Activated naive CD4-positive, alpha-beta T cell treated with anti-CD3 and anti-CD28 coated beads, Interleukin-2, amount 50 U/mL, for 16 hours (primary cell): ENCODE measurements at regions not wholly inside any gene's neighbourhood (a gene's known extent, or its start where the extent isn't known, plus 50 kb on each side); places are given as distances from the start of the nearest gene placed in this dataset.

Source experiments
- DNase-seq: peaks from one replicate; pipeline ENCODE4 v3.0.0-alpha.2; 2020

- DNase-seq = no peak
Measured at GRCh38 chr6:105509506-105510331, 106.8 kb upstream of the PREP start.

DNA sequence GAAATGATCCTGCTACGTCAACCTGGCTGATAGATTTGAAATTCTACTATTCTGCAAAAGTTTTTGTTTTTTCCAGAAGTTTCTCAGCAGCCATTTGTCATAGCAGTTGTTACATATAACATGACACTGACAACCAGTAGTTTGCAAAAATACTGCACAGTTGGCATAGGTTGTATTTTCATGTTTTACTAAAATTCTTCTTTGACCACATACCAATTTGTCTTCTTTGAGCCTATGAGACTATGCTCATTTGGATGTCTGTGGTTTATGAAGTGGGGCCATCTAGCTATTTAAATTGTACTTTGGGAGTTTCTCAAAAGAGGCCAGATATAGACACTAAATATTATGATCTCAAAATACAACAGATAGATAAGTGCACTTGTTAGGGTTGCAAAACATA lies 104.9 kb upstream of the PREP start:
- DNase-seq = no peak

GRCh38 chr6:105504706-105505105 lies 101.8 kb upstream of the PREP start:
- DNase-seq = no peak

- DNase-seq = no peak
Measured at GRCh38 chr6:105503641-105504040, 100.8 kb upstream of the PREP start.

DNA sequence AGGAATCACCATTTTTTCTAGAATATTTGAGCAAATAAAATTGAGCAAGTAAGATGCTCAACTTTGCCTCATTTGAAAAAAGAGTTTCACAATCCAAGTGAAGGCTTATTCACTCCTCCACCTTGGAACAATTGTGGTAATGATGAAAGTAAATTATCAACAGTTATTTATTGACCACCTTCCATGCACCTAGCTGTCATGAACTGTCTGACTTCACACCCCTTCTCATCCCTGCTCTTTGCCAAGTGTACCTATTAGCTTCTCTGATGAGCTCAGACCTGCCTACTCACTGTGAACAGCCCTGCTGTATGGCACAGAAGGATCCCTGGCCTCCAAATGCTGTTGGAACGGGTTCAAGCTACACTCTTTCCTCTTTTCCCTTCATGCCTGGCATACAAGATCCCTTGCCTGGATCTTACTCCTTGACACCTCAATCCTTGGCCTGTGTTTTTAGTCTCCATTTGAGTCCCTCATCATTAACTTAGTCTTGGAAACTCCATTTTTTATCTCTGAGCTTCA lies 99.0 kb upstream of the PREP start:
- no peak for DNase-seq

GRCh38 chr6:105501246-105501645 lies 98.4 kb upstream of the PREP start:
- no peak for DNase-seq

DNA sequence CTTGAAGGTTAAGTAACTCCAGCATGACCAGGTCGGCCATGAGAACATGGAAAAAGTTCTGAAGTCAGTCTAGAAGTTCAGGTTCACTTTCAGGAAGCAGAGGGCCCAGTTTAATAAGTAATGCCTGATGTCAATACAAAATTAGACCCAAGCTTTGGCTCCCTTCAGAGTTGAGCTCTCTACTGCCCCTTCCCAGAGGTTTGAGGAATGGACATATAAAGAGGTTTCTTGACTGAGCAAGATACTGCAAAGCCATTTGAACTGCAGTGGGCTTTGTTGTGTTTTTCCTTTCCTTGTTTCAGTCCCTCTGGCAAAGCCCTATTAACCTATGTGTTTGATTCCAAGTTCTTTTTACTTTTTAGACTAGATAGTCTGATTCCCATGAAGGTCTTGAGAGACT lies 97.8 kb upstream of the PREP start:
- no peak for DNase-seq

- DNase-seq = no peak
Measured at GRCh38 chr6:105499931-105500330, 97.0 kb upstream of the PREP start.

GRCh38 chr6:105499136-105499870 lies 96.4 kb upstream of the PREP start:
- no peak for DNase-seq

DNA sequence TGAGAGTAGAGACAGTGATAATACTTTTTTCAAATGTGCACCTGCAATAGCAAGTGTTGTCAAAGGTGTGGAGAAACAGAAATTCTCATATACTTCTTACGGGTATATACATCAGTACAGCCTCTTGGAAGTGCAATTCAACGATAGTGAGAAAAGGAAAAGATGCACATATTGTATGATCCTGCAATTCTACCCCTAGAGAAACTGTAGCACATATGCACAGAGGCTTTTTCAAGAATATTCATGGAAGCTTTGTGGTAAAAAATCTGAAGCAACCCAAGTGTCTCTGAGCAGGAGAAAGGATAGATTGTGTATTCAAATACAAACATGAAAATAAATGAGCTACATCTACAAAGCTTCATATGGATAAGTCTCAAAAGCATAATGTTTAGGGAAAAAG lies 94.7 kb upstream of the PREP start:
- DNase-seq = no peak

DNA sequence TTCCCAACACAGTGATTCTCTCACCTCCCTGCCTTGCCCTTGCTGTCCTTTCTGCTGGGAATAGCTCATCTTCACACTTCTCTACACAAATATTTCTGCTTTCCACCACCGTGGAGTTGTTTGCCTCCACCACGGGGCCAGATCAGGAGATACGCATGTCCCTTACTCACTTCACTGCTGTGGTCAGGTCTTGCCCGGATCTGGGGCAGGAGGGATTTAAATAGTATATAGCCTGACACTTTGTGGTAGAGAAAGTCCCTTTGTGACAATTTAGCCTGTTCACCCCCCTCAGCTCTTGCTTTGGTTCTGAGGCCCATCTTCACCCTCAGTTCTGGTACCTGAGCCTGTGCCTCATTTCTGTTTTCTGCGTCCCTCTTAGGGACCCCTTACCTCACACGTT lies 92.6 kb upstream of the PREP start:
- no peak for DNase-seq

DNA sequence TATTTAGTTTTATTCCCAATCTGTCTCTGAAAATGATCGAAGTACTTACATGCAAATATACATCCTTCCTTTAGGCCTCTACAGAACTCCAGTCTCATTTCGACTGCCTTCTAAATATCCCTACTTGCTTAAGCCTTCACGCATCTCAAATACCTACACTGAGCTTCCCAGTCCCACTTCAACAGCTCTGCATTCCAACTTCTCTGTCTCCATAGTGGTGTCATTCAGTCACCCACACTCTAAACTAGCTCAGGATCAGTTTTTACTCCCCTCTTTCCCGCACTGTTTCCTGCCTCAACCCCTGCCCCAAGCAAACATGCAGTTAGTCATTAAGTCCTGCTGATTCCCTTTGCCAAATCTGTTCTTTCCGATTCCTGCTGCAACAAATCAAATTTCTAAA lies 91.8 kb upstream of the PREP start:
- no peak for DNase-seq

- DNase-seq = no peak
Measured at GRCh38 chr6:105493736-105494135, 90.9 kb upstream of the PREP start.

DNA sequence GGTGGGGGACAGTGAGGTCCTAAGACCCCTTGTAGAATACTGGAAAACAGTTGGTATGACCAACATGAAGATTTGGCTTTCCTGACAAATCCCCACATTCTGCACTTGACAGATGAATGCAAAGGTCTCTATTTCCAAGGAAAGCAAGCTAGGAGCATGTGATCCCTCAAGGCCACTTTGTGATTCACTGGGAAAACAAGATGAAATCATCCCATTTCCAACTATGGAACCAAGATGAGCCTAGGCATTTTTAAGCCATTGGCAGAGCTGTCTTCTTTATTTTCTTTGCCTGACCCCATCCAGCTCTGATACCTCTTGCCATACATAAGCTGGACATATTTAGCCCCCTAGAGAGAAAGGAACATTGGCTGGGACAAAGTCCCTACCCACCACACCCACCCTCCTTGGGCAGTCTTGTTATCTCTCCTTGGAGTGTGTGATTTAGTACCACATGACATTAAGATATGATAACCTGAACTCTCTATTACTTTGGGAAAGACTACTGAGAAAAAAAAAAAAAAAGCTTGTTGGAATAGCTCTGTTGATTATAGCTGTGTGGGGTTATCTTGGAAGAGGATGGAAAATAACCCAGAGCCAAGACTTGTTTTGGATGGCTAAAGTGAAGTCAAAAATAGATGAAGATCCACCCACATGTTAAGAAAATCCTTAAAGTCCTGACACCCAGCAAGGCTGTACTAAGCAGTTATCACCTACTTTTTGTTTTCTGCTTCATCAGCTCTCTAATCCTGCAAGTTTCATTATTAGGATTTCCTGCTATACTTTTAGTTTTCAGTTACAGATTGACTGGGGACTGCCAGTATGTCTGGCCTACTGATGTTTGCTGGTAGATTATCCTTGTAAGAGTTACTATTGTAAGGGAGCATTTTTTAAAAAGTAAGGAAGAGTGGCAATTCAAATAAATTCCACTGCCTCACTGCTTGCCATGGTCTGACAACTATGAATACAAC lies 90.1 kb upstream of the PREP start:
- DNase-seq = no peak

- DNase-seq = no peak
Measured at GRCh38 chr6:105489216-105489530, 86.3 kb upstream of the PREP start.

DNA sequence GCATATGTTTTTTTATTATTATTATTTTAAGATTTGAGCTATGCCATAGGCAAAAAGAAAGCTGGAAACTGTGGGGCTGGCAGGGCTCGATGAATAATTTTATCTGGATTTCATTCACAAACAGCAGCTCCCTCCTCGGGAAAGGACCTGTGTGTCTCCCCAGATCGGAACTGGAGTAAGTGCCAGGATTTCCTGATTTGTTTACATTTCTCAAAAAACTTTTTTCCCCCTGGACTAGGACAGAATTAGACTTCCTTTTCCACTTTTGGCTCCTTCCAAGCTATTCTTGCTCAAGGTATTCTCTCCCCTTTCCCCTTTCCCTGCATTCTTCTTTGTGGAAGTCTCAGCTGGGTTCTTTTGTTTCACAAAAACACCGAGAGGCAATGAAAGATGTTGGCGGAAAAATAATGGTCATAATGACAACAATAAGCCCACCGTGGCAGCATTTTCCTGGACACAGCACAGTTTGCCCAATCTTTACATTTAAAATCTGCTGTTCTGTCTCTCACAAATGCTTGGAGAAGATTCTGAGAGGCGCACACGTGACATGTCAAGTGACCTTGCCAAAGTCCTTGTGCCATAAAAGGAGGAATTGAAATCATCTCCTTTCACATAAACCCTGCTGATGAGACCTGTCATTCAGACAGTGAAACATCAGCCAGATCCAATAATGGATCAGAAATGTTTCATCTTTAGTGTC lies 85.8 kb upstream of the PREP start:
- no peak for DNase-seq

- no peak for DNase-seq
Measured at GRCh38 chr6:105487040-105487790, 84.3 kb upstream of the PREP start.

GRCh38 chr6:105485456-105485855 lies 82.6 kb upstream of the PREP start:
- no peak for DNase-seq

DNA sequence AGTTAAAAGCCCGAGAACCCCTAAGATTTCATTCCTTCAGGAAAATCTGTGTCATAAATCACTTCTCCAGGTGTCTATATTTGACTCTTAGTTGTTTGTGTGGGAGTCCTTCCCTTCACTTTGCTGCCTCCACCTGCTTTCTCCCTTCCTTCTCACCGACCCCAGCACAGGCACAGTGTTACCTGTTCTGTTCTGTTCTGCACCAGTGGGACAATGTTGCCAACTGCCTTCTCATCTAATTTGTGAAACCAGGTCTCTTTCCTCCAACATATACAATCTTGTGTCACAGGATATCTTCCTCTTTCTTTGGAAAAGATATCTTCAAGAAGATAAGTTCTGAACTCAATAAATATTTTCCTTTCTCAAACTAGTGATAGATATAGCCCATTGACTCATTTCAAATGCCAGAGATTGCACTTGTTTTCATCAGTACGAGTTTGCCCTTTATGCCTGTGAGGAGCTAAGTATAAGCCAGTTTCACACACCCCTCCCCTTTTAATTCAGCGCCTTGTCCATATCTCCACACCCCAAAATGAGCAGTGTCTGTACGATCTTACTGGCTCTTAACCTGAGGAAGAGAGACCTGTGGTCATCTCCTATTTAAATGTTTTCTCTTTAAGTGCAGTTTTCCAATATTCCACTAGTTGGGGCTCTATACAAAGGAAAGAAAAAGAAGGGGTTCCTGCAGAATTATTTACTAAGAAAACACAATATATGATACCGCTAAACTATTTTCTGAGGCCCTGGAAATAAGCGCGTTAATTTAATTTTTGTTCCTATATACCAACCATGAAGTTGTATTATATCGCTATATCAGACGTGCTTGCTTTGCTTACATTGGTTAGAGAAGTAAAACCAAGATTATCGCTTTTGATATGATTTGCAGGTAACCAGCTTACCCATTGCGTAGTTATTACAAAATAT lies 81.6 kb upstream of the PREP start:
- DNase-seq = no peak

GRCh38 chr6:105483492-105483891 lies 80.6 kb upstream of the PREP start:
- DNase-seq = no peak

GRCh38 chr6:105482921-105483320 lies 80.0 kb upstream of the PREP start:
- DNase-seq = no peak
